ENCODE measurements at regions not wholly inside any gene's neighbourhood (a gene's known extent, or its start where the extent isn't known, plus 50 kb on each side); places are given as distances from the start of the nearest gene placed in this dataset.
"Not testable (repeated sequence)": the region's sequence is repeated elsewhere in the genome, so short reads cannot be mapped to it uniquely, and the experiment has no call there.

- H3K4me3 ChIP-seq (ENCODE audit: low read depth, low read length): no peak overlapping the region
- TF ChIP-seq CTCF (IDR thresholded peaks at IDR 0.05; ENCODE audit: low read depth, low read length) (no peak), MAX (IDR thresholded peaks at IDR 0.05; ENCODE audit: low read depth, low read length) (no peak), MYC (IDR thresholded peaks at IDR 0.05; ENCODE audit: low read depth, low read length) (no peak), POLR2A (IDR thresholded peaks at IDR 0.05; ENCODE audit: extremely low read depth, insufficient read length) (no peak)
- no peak for DNase-seq (ENCODE audit: low read depth)
Measured at GRCh38 chr3:157856078-157856939, 249.9 kb downstream of the SHOX2 start.

GRCh38 chr3:157845839-157846238 is 260.4 kb downstream of the SHOX2 start:
- not testable (repeated sequence) for H3K4me3 ChIP-seq (ENCODE audit: low read depth, low read length); DNase-seq (ENCODE audit: low read depth)

GRCh38 chr3:157844800-157845565 is 261.2 kb downstream of the SHOX2 start:
- DNase-seq (ENCODE audit: low read depth): no peak
- TF ChIP-seq MYC (IDR thresholded peaks at IDR 0.05; ENCODE audit: low read depth, low read length): no peak
- no peak for TF ChIP-seq MAX (IDR thresholded peaks at IDR 0.05; ENCODE audit: low read depth, low read length)
- TF ChIP-seq CTCF (IDR thresholded peaks at IDR 0.05; ENCODE audit: low read depth, low read length): no peak
- H3K4me3 ChIP-seq (ENCODE audit: low read depth, low read length): no peak overlapping the region

- H3K4me3 ChIP-seq (ENCODE audit: low read depth, low read length): no peak overlapping the region
Measured at GRCh38 chr3:157844216-157844615, 262.0 kb downstream of the SHOX2 start.

GRCh38 chr3:157841029-157841428 is 265.2 kb downstream of the SHOX2 start:
- no peak for DNase-seq (ENCODE audit: low read depth)

More at GRCh38 chr3:157844216-157844615, 262.0 kb downstream of the SHOX2 start:
- TF ChIP-seq MYC (IDR thresholded peaks at IDR 0.05; ENCODE audit: low read depth, low read length): no peak
- no peak for TF ChIP-seq MAX (IDR thresholded peaks at IDR 0.05; ENCODE audit: low read depth, low read length)
- TF ChIP-seq CTCF (IDR thresholded peaks at IDR 0.05; ENCODE audit: low read depth, low read length): no peak
- TF ChIP-seq POLR2A (IDR thresholded peaks at IDR 0.05; ENCODE audit: extremely low read depth, insufficient read length): no peak
- no peak for DNase-seq (ENCODE audit: low read depth)

More at GRCh38 chr3:157841029-157841428, 265.2 kb downstream of the SHOX2 start:
- no peak overlapping the region for H3K4me3 ChIP-seq (ENCODE audit: low read depth, low read length)
- TF ChIP-seq POLR2A (IDR thresholded peaks at IDR 0.05; ENCODE audit: extremely low read depth, insufficient read length): no peak
- no peak for TF ChIP-seq MAX (IDR thresholded peaks at IDR 0.05; ENCODE audit: low read depth, low read length)
- no peak for TF ChIP-seq MYC (IDR thresholded peaks at IDR 0.05; ENCODE audit: low read depth, low read length)
- no peak for TF ChIP-seq CTCF (IDR thresholded peaks at IDR 0.05; ENCODE audit: low read depth, low read length)
